ENCODE measurements at regions not wholly inside any gene's neighbourhood (a gene's known extent, or its start where the extent isn't known, plus 50 kb on each side); places are given as distances from the start of the nearest gene placed in this dataset.

- TF ChIP-seq EZH2 (IDR thresholded peaks at IDR 0.05; ENCODE audit: borderline replicate concordance, insufficient read depth, low read depth, low read length, poor library complexity, severe bottlenecking): no peak
- TF ChIP-seq, protein P1, sequence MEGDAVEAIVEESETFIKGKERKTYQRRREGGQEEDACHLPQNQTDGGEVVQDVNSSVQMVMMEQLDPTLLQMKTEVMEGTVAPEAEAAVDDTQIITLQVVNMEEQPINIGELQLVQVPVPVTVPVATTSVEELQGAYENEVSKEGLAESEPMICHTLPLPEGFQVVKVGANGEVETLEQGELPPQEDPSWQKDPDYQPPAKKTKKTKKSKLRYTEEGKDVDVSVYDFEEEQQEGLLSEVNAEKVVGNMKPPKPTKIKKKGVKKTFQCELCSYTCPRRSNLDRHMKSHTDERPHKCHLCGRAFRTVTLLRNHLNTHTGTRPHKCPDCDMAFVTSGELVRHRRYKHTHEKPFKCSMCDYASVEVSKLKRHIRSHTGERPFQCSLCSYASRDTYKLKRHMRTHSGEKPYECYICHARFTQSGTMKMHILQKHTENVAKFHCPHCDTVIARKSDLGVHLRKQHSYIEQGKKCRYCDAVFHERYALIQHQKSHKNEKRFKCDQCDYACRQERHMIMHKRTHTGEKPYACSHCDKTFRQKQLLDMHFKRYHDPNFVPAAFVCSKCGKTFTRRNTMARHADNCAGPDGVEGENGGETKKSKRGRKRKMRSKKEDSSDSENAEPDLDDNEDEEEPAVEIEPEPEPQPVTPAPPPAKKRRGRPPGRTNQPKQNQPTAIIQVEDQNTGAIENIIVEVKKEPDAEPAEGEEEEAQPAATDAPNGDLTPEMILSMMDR (IDR thresholded peaks at IDR 0.05): no peak
Observed at GRCh38 chr10:3844491-3845025, 59.5 kb upstream of the KLF6 start.

All from B cell (primary cell).